Choroid plexus epithelial cell (primary cell): ENCODE measurements at regions not wholly inside any gene's neighbourhood (a gene's known extent, or its start where the extent isn't known, plus 50 kb on each side); places are given as distances from the start of the nearest gene placed in this dataset.

Source experiments
- DNase-seq: peaks from one replicate; pipeline ENCODE4 v3.0.0-alpha.2; 2010; ENCODE audit warnings: low read depth
- H3K4me3 ChIP-seq: 2 replicates; pipeline ENCODE4 v1.5.1; 2011; ENCODE audit warnings: low read depth, mild to moderate bottlenecking, control low read depth, low read length, moderate library complexity
- CTCF ChIP-seq: conservative IDR thresholded peaks from 2 replicates; pipeline ENCODE4 v1.5.1; 2011; ENCODE audit warnings: low read depth, mild to moderate bottlenecking, control low read depth, inconsistent platforms, low read length, moderate library complexity

- no peak overlapping the region for H3K4me3 ChIP-seq
- DNase-seq = no peak
- TF ChIP-seq CTCF = no peak
Observed at GRCh38 chr18:57202881-57203280, 56.0 kb downstream of the BOD1L2 start.

- DNase-seq = no peak
- no peak for TF ChIP-seq CTCF
Observed at GRCh38 chr18:57205641-57206040, 58.8 kb downstream of the BOD1L2 start.

GRCh38 chr18:57207124-57207916, 60.4 kb downstream of the BOD1L2 start:
- no peak for TF ChIP-seq CTCF
- no peak for DNase-seq
- no peak overlapping the region for H3K4me3 ChIP-seq

More at GRCh38 chr18:57205641-57206040, 58.8 kb downstream of the BOD1L2 start:
- H3K4me3 ChIP-seq = no peak overlapping the region

GRCh38 chr18:57208047-57208446, 61.2 kb downstream of the BOD1L2 start:
- H3K4me3 ChIP-seq = no peak overlapping the region
- TF ChIP-seq CTCF = no peak
- no peak for DNase-seq

- no peak overlapping the region for H3K4me3 ChIP-seq
- DNase-seq = no peak
- TF ChIP-seq CTCF = no peak
Observed at GRCh38 chr18:57209713-57210106, 62.8 kb downstream of the BOD1L2 start.

- peak; percentile 78 for DNase-seq
- TF ChIP-seq CTCF = no peak
- no peak overlapping the region for H3K4me3 ChIP-seq
Observed at GRCh38 chr18:57210107-57210715, 63.3 kb downstream of the BOD1L2 start.
